ENCODE measurements at regions not wholly inside any gene's neighbourhood (a gene's known extent, or its start where the extent isn't known, plus 50 kb on each side); places are given as distances from the start of the nearest gene placed in this dataset.

GRCh38 chr1:199448646-199449045 is 578.9 kb upstream of the NR5A2 start:
- Histone ChIP-seq H3K9ac (ENCODE audit: extremely low read depth, low read length, poor library complexity, severe bottlenecking) (no peak overlapping the region), H3K27ac (ENCODE audit: low read depth, low read length) (no peak overlapping the region), H3K4me3 (ENCODE audit: low read length) (no peak overlapping the region), H3K4me1 (ENCODE audit: control insufficient read depth, insufficient read depth, low read length) (no peaks in the 10 kb centered on the region), H3K36me3 (ENCODE audit: control insufficient read depth, insufficient read depth, low read length) (no peaks in the 10 kb centered on the region), H3K9me3 (ENCODE audit: control insufficient read depth, low read length) (no peaks in the 10 kb centered on the region), H3K27me3 (ENCODE audit: control insufficient read depth, insufficient read depth, low read length, poor library complexity, severe bottlenecking) (no peaks in the 10 kb centered on the region)
- Mint-ChIP-seq H3K27me3 (ENCODE audit: insufficient read depth) (no peaks in the 10 kb centered on the region), H3K4me3 (no peak overlapping the region), H3K4me1 (no peaks in the 10 kb centered on the region), H3K27ac (no peak overlapping the region), H3K9me3 (no peaks in the 10 kb centered on the region), H3K36me3 (ENCODE audit: low read depth) (no peaks in the 10 kb centered on the region)
- no peak for TF ChIP-seq CTCF (conservative IDR thresholded peaks at IDR 0.05)
- DNase-seq = no peak
- 96 to 100% methylated on average over 1 to 3 of the region's 3 CpGs for WGBS, 2 experiments (ENCODE audit: insufficient coverage in 1 of 2, insufficient read length in 1 of 2)

DNA sequence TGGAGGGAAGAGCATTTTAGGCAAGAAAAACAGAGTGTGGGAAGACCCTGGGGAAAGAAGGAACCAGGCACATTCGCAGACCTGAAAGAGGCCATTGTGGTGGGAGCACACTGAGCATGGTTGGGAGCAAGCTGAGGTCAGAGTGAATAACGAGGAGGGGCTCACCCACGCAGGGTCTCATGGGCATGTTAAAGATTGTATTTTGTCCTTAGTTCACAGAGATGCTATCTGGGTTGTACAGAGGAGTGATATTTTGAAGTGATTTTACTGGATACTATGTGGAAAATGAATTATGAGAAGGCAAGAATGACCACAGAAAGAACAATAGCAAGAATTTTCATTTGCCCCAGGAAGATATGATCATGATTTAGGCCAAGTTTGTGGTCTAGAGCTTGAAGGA is 578.3 kb upstream of the NR5A2 start:
- no peak overlapping the region for H3K4me3 Mint-ChIP-seq
- H3K36me3 Mint-ChIP-seq (ENCODE audit: low read depth) = no peaks in the 10 kb centered on the region
- H3K36me3 ChIP-seq (ENCODE audit: control insufficient read depth, insufficient read depth, low read length) = no peaks in the 10 kb centered on the region
- H3K9me3 ChIP-seq (ENCODE audit: control insufficient read depth, low read length) = no peaks in the 10 kb centered on the region
- H3K27me3 Mint-ChIP-seq (ENCODE audit: insufficient read depth) = no peaks in the 10 kb centered on the region
- H3K27me3 ChIP-seq (ENCODE audit: control insufficient read depth, insufficient read depth, low read length, poor library complexity, severe bottlenecking) = no peaks in the 10 kb centered on the region
- H3K4me1 Mint-ChIP-seq = no peaks in the 10 kb centered on the region
- H3K4me3 ChIP-seq (ENCODE audit: low read length) = no peak overlapping the region
- H3K9me3 Mint-ChIP-seq = no peaks in the 10 kb centered on the region
- no peak overlapping the region for H3K9ac ChIP-seq (ENCODE audit: extremely low read depth, low read length, poor library complexity, severe bottlenecking)
- no peak overlapping the region for H3K27ac ChIP-seq (ENCODE audit: low read depth, low read length)
- TF ChIP-seq CTCF (conservative IDR thresholded peaks at IDR 0.05) = no peak
- H3K27ac Mint-ChIP-seq = no peak overlapping the region
- H3K4me1 ChIP-seq (ENCODE audit: control insufficient read depth, insufficient read depth, low read length) = no peaks in the 10 kb centered on the region
- 91 to 100% methylated on average over 1 to 3 of the region's 3 CpGs for WGBS, 2 experiments (ENCODE audit: insufficient coverage in 1 of 2, insufficient read length in 1 of 2)
- DNase-seq = no peak

DNA sequence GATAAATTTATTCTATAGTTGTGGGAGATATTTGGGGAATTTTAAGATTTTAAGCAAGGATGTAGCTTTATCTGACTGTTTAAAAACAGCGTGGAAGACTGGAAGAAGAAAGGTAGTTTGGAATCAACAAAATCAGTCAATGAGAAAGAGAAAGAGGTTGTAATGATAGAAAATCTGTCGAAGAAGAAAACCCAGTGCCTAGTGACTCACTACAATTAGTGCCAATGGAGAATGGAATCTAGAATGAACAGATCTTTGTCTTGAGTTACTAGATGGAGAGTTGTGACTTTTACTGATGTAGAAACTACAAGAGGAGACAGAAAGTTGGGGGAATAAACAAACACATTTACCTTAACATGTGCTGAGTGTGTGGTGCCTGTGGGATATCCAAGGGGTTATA is 577.8 kb upstream of the NR5A2 start:
- no peaks in the 10 kb centered on the region for H3K36me3 ChIP-seq (ENCODE audit: control insufficient read depth, insufficient read depth, low read length)
- no peaks in the 10 kb centered on the region for H3K9me3 ChIP-seq (ENCODE audit: control insufficient read depth, low read length)
- 67 to 72% methylated on average over 2 of the region's 2 CpGs for WGBS, 2 experiments (ENCODE audit: insufficient coverage in 1 of 2, insufficient read length in 1 of 2)
- Mint-ChIP-seq H3K9me3 (no peaks in the 10 kb centered on the region), H3K4me1 (no peaks in the 10 kb centered on the region), H3K27me3 (ENCODE audit: insufficient read depth) (no peaks in the 10 kb centered on the region), H3K36me3 (ENCODE audit: low read depth) (no peaks in the 10 kb centered on the region), H3K4me3 (no peak overlapping the region), H3K27ac (no peak overlapping the region)
- no peaks in the 10 kb centered on the region for H3K27me3 ChIP-seq (ENCODE audit: control insufficient read depth, insufficient read depth, low read length, poor library complexity, severe bottlenecking)
- no peak overlapping the region for H3K9ac ChIP-seq (ENCODE audit: extremely low read depth, low read length, poor library complexity, severe bottlenecking)
- no peaks in the 10 kb centered on the region for H3K4me1 ChIP-seq (ENCODE audit: control insufficient read depth, insufficient read depth, low read length)
- H3K4me3 ChIP-seq (ENCODE audit: low read length) = no peak overlapping the region
- no peak for DNase-seq
- TF ChIP-seq CTCF (conservative IDR thresholded peaks at IDR 0.05) = no peak
- H3K27ac ChIP-seq (ENCODE audit: low read depth, low read length) = no peak overlapping the region

All from endodermal cell (in vitro differentiated cells).